ENCODE measurements at regions not wholly inside any gene's neighbourhood (a gene's known extent, or its start where the extent isn't known, plus 50 kb on each side); places are given as distances from the start of the nearest gene placed in this dataset.
"Not testable (repeated sequence)": the region's sequence is repeated elsewhere in the genome, so short reads cannot be mapped to it uniquely, and the experiment has no call there.

DNA sequence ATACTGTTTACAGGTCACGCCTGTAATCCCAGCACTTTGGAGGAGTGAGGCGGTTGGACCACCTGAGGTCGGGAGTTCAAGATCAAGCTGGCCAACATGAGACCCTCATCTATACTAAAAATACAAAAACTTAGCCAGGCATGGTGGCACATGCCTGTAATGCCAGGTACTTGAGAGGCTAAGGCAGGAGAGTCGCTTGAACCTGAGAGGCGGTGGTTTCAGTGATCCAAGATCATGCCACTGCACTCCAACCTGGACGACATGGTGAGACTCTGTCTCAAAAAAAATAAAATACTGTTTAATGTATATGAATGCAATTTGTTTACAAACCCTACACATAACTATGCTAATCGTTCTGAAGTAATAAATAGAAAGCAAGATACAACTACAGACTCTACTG lies 102.4 kb downstream of the ZNF486 start:
- Histone ChIP-seq H3K9me3 (no peaks in the 10 kb centered on the region), H3K27me3 (no peaks in the 10 kb centered on the region), H3K4me1 (no peaks in the 10 kb centered on the region), H3K27ac (no peak overlapping the region), H3K4me3 (no peak overlapping the region), H3K36me3 (ENCODE audit: low read depth, missing control alignments) (no peaks in the 10 kb centered on the region)
- intact Hi-C loops (cut with DNase I; ENCODE audit: low total_unique reads) = no loop called here
- no peak for DNase-seq
- 87 to 94% methylated on average over 7 of the region's 7 CpGs for WGBS, 2 donors
- TF ChIP-seq, protein P1, sequence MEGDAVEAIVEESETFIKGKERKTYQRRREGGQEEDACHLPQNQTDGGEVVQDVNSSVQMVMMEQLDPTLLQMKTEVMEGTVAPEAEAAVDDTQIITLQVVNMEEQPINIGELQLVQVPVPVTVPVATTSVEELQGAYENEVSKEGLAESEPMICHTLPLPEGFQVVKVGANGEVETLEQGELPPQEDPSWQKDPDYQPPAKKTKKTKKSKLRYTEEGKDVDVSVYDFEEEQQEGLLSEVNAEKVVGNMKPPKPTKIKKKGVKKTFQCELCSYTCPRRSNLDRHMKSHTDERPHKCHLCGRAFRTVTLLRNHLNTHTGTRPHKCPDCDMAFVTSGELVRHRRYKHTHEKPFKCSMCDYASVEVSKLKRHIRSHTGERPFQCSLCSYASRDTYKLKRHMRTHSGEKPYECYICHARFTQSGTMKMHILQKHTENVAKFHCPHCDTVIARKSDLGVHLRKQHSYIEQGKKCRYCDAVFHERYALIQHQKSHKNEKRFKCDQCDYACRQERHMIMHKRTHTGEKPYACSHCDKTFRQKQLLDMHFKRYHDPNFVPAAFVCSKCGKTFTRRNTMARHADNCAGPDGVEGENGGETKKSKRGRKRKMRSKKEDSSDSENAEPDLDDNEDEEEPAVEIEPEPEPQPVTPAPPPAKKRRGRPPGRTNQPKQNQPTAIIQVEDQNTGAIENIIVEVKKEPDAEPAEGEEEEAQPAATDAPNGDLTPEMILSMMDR (IDR thresholded peaks at IDR 0.05) = no peak
- no peak for TF ChIP-seq POLR2A (IDR thresholded peaks at IDR 0.05)

DNA sequence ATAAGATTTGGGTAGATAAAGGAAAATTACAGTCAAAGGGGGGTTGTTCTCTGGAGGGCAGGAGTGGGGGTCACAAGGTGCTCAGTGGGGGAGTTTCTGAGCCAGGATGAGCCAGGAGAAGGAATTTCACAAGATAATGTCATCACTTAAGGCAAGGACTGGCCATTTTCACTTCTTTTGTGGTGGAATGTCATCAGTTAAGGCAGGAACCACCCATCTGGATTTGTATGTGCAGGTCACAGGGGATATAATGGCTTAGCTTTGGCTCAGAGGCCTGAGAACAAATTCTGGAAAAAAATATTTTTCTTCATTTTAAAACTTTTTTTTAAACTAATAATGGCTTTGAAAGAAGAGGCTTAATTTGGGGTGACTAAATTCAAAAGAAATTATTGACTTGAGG lies 94.5 kb downstream of the ZNF486 start:
- H3K9me3 ChIP-seq; intact Hi-C loops (cut with DNase I; ENCODE audit: low total_unique reads); H3K27ac ChIP-seq; H3K4me3 ChIP-seq; DNase-seq; H3K36me3 ChIP-seq (ENCODE audit: low read depth, missing control alignments); H3K27me3 ChIP-seq; H3K4me1 ChIP-seq: not testable (repeated sequence)

DNA sequence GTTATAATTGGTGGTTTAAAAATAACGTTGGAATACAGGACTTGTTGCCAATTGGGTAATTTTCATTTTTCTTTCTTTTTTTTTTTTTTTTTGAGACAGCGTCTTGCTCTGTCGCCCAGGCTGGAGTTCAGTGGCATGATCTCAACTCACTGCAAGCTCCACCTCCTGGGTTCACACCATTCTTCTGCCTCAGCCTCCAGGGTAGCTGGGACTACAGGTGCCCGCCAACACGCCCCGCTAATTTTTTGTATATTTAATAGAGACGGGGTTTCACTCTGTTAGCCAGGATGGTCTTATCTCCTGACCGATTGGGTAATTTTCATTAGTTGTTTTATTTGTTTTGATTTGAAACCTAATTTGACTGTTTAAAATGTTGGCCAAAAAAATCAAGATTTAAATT lies 93.7 kb downstream of the ZNF486 start:
- H3K27ac ChIP-seq; H3K36me3 ChIP-seq (ENCODE audit: low read depth, missing control alignments); H3K27me3 ChIP-seq; H3K4me1 ChIP-seq; H3K9me3 ChIP-seq; intact Hi-C loops (cut with DNase I; ENCODE audit: low total_unique reads); H3K4me3 ChIP-seq; DNase-seq: not testable (repeated sequence)
- 38 to 63% methylated on average over 8 of the region's 8 CpGs for WGBS, 2 donors

GRCh38 chr19:20259615-20260014 lies 92.6 kb downstream of the ZNF486 start:
- intact Hi-C loops (cut with DNase I; ENCODE audit: low total_unique reads) = no loop called here
- DNase-seq = no peak
- TF ChIP-seq, protein P1 (IDR thresholded peaks at IDR 0.05) = no peak
- TF ChIP-seq POLR2A (IDR thresholded peaks at IDR 0.05) = no peak
- no peak overlapping the region for H3K4me3 ChIP-seq
- no peaks in the 10 kb centered on the region for H3K4me1 ChIP-seq
- H3K9me3 ChIP-seq = no peaks in the 10 kb centered on the region
- WGBS, 2 donors = 29 to 65% methylated on average over 1 of the region's 1 CpG
- no peak overlapping the region for H3K27ac ChIP-seq
- no peaks in the 10 kb centered on the region for H3K27me3 ChIP-seq
- no peaks in the 10 kb centered on the region for H3K36me3 ChIP-seq (ENCODE audit: low read depth, missing control alignments)

- Histone ChIP-seq H3K4me3 (no peak overlapping the region), H3K36me3 (ENCODE audit: low read depth, missing control alignments) (no peaks in the 10 kb centered on the region), H3K9me3 (no peaks in the 10 kb centered on the region), H3K27ac (no peak overlapping the region), H3K4me1 (no peaks in the 10 kb centered on the region), H3K27me3 (no peaks in the 10 kb centered on the region)
- DNase-seq = no peak
- WGBS, 2 donors = 97% methylated on average over 2 of the region's 2 CpGs
- intact Hi-C loops (cut with DNase I; ENCODE audit: low total_unique reads) = no loop called here
- TF ChIP-seq POLR2A (IDR thresholded peaks at IDR 0.05) = no peak
- TF ChIP-seq, protein P1 (IDR thresholded peaks at IDR 0.05) = no peak
Measured at GRCh38 chr19:20256606-20257005, 89.6 kb downstream of the ZNF486 start.

DNA sequence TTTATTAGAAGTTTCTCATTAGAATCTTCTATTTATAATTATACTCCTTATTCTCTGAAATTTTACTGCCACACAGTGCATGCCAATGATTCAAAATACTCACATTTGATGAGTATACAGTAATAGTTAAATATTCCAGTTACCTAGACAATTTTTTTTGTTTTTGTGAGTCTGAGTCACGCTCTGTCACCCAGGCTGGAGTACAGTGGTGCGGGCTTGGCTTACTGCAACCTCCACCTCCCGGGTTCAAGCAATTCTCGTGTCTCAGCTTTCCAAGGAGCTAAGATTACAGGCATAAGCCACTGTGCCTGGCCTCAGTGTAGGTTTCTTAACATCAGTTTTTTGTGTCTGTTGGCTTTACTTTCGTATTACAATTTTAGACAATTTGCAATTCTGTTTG lies 87.1 kb downstream of the ZNF486 start:
- no peaks in the 10 kb centered on the region for H3K36me3 ChIP-seq (ENCODE audit: low read depth, missing control alignments)
- intact Hi-C loops (cut with DNase I; ENCODE audit: low total_unique reads) = no loop called here
- H3K4me1 ChIP-seq = no peaks in the 10 kb centered on the region
- no peaks in the 10 kb centered on the region for H3K27me3 ChIP-seq
- H3K9me3 ChIP-seq = no peaks in the 10 kb centered on the region
- TF ChIP-seq POLR2A (IDR thresholded peaks at IDR 0.05) = no peak
- TF ChIP-seq, protein P1 (IDR thresholded peaks at IDR 0.05) = no peak
- DNase-seq = no peak
- H3K27ac ChIP-seq = no peak overlapping the region
- 86 to 89% methylated on average over 5 of the region's 5 CpGs for WGBS, 2 donors
- no peak overlapping the region for H3K4me3 ChIP-seq
